Lower leg skin (tissue), 3 donors: ENCODE measurements at regions not wholly inside any gene's neighbourhood (a gene's known extent, or its start where the extent isn't known, plus 50 kb on each side); places are given as distances from the start of the nearest gene placed in this dataset.

Experiments used
- CTCF ChIP-seq, 3 donors: fragments of 450-650 bp; IDR thresholded peaks; one replicate each; pipeline ENCODE4 v1.5.1; 2016; ENCODE audit warnings: antibody characterized with exemption in 3 of 3, mild to moderate bottlenecking in 3 of 3, moderate library complexity in 2 of 3
- POLR2A ChIP-seq, 2 donors: fragments of 450-650 bp; IDR thresholded peaks; one replicate each; pipeline ENCODE4 v1.6.1; 2016 to 2017; ENCODE audit warnings: antibody characterized with exemption in 2 of 2, mild to moderate bottlenecking in 1 of 2, moderate library complexity in 1 of 2

- TF ChIP-seq CTCF (IDR thresholded peaks at IDR 0.05): no peak
- no peak for TF ChIP-seq POLR2A (IDR thresholded peaks at IDR 0.05)
Measured at GRCh38 chr12:118524446-118524845, 148.1 kb downstream of the SUDS3 start.
